ENCODE measurements at regions not wholly inside any gene's neighbourhood (a gene's known extent, or its start where the extent isn't known, plus 50 kb on each side); places are given as distances from the start of the nearest gene placed in this dataset.
A peak's percentile ranks its signal among the peaks of the same experiment; 100 is the strongest.

GRCh38 chr3:76040946-76041345 lies 255.6 kb upstream of the ZNF717 start:
- no peaks in the 10 kb centered on the region for H3K79me2 ChIP-seq (ENCODE audit: low read length)
- H3K27ac ChIP-seq (ENCODE audit: low read length): no peak overlapping the region
- no peak overlapping the region for H3K9ac ChIP-seq (ENCODE audit: low read length)
- TF ChIP-seq, protein P1, sequence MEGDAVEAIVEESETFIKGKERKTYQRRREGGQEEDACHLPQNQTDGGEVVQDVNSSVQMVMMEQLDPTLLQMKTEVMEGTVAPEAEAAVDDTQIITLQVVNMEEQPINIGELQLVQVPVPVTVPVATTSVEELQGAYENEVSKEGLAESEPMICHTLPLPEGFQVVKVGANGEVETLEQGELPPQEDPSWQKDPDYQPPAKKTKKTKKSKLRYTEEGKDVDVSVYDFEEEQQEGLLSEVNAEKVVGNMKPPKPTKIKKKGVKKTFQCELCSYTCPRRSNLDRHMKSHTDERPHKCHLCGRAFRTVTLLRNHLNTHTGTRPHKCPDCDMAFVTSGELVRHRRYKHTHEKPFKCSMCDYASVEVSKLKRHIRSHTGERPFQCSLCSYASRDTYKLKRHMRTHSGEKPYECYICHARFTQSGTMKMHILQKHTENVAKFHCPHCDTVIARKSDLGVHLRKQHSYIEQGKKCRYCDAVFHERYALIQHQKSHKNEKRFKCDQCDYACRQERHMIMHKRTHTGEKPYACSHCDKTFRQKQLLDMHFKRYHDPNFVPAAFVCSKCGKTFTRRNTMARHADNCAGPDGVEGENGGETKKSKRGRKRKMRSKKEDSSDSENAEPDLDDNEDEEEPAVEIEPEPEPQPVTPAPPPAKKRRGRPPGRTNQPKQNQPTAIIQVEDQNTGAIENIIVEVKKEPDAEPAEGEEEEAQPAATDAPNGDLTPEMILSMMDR (IDR thresholded peaks at IDR 0.05; ENCODE audit: low read depth, low read length): no peak
- TF ChIP-seq EZH2phosphoT487 (IDR thresholded peaks at IDR 0.05; ENCODE audit: low read depth): no peak
- no peak overlapping the region for H2AFZ ChIP-seq (ENCODE audit: low read depth, low read length)
- H3K4me2 ChIP-seq (ENCODE audit: low read length): no peak overlapping the region
- H3K4me1 ChIP-seq (ENCODE audit: low read length): peaks cover 35% of the 10 kb centered on the region
- no peaks in the 10 kb centered on the region for H4K20me1 ChIP-seq (ENCODE audit: insufficient read depth, low read length)
- H3K4me3 ChIP-seq (ENCODE audit: low read length): no peak overlapping the region
- peaks cover 16% of the 10 kb centered on the region for H3K36me3 ChIP-seq (replicated peaks; ENCODE audit: low read depth, low read length)
- H3K27me3 ChIP-seq (ENCODE audit: low read depth, low read length): no peaks in the 10 kb centered on the region
- peaks cover 7% of the 10 kb centered on the region for H3K9me3 ChIP-seq (ENCODE audit: insufficient read depth, low read length)

GRCh38 chr3:76043746-76044145 lies 258.4 kb upstream of the ZNF717 start:
- H3K79me2 ChIP-seq (ENCODE audit: low read length): no peaks in the 10 kb centered on the region
- H3K4me2 ChIP-seq (ENCODE audit: low read length): no peak overlapping the region
- peaks cover 4% of the 10 kb centered on the region for H3K9me3 ChIP-seq (ENCODE audit: insufficient read depth, low read length)
- no peak overlapping the region for H3K9ac ChIP-seq (ENCODE audit: low read length)
- no peak for TF ChIP-seq EZH2phosphoT487 (IDR thresholded peaks at IDR 0.05; ENCODE audit: low read depth)
- TF ChIP-seq, protein P1 (IDR thresholded peaks at IDR 0.05; ENCODE audit: low read depth, low read length): no peak
- no peak overlapping the region for H2AFZ ChIP-seq (ENCODE audit: low read depth, low read length)
- H3K36me3 ChIP-seq (replicated peaks; ENCODE audit: low read depth, low read length): peaks cover 12% of the 10 kb centered on the region
- H4K20me1 ChIP-seq (ENCODE audit: insufficient read depth, low read length): no peaks in the 10 kb centered on the region
- no peaks in the 10 kb centered on the region for H3K27me3 ChIP-seq (ENCODE audit: low read depth, low read length)
- no peak overlapping the region for H3K27ac ChIP-seq (ENCODE audit: low read length)
- H3K4me3 ChIP-seq (ENCODE audit: low read length): no peak overlapping the region
- H3K4me1 ChIP-seq (ENCODE audit: low read length): peaks cover 20% of the 10 kb centered on the region

DNA sequence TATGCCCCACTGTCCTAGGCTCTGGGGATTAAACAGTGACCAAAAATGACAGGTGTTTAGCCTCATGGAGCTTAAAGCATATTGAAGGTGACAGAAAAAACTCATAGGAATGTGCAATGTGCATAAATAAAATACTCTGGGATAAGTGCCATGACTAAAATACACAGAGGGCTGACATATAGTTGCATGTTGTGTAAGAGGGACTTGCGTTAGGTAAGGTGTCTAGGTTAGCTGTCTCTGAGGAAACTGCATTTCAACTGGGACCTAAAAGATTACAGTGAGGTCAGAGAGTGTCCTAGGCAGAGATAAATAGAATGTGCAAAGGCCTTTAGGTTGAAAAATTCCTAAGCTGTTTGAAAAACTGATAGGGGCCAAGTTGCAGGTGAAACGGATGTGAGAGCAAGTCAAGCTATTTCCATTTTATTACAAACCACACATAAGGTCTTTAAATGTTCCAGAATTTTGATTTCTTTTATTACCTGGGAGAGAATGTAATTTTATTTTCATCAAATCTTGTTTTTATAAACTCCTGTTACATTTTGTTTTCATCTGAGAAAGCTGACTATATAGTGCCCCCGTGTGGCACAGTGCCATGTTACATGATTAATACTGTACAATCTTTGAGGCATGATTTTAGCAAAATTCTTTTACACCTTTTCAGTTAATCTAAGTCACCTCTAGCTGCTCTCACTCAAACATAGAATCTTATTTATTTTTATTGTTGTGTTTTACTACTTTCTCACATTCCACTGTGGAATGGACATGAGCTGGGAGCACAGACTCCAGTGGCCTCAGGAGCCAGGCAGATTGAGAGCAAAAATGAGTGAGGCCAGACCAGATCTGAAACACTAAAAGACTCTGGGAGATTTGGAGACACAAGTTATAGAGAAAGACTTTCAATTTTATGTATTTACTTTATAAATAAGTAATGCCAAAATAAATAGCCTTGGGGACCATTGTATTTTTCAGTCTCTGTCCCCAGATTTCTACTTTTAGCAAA lies 259.6 kb upstream of the ZNF717 start:
- Histone ChIP-seq H4K20me1 (ENCODE audit: insufficient read depth, low read length) (no peaks in the 10 kb centered on the region), H3K79me2 (ENCODE audit: low read length) (no peaks in the 10 kb centered on the region), H2AFZ (ENCODE audit: low read depth, low read length) (0 out of 2 replicates have a peak overlapping the region, but pooled peaks have one; percentile 0), H3K36me3 (replicated peaks; ENCODE audit: low read depth, low read length) (peaks cover 3% of the 10 kb centered on the region), H3K4me1 (ENCODE audit: low read length) (peaks cover 17% of the 10 kb centered on the region), H3K27me3 (ENCODE audit: low read depth, low read length) (no peaks in the 10 kb centered on the region), H3K4me2 (ENCODE audit: low read length) (no peak overlapping the region), H3K9ac (ENCODE audit: low read length) (no peak overlapping the region), H3K4me3 (ENCODE audit: low read length) (no peak overlapping the region), H3K27ac (ENCODE audit: low read length) (no peak overlapping the region), H3K9me3 (ENCODE audit: insufficient read depth, low read length) (no peaks in the 10 kb centered on the region)
- TF ChIP-seq, protein P1 (IDR thresholded peaks at IDR 0.05; ENCODE audit: low read depth, low read length): peak; percentile 91
- no peak for TF ChIP-seq EZH2phosphoT487 (IDR thresholded peaks at IDR 0.05; ENCODE audit: low read depth)

GRCh38 chr3:76047368-76047767 lies 262.0 kb upstream of the ZNF717 start:
- H3K9me3 ChIP-seq (ENCODE audit: insufficient read depth, low read length): no peaks in the 10 kb centered on the region
- TF ChIP-seq EZH2phosphoT487 (IDR thresholded peaks at IDR 0.05; ENCODE audit: low read depth): no peak
- TF ChIP-seq, protein P1 (IDR thresholded peaks at IDR 0.05; ENCODE audit: low read depth, low read length): no peak
- H3K9ac ChIP-seq (ENCODE audit: low read length): no peak overlapping the region
- no peak overlapping the region for H3K27ac ChIP-seq (ENCODE audit: low read length)
- no peaks in the 10 kb centered on the region for H3K27me3 ChIP-seq (ENCODE audit: low read depth, low read length)
- no peak overlapping the region for H3K4me3 ChIP-seq (ENCODE audit: low read length)
- H3K4me1 ChIP-seq (ENCODE audit: low read length): peaks cover 10% of the 10 kb centered on the region
- H3K36me3 ChIP-seq (replicated peaks; ENCODE audit: low read depth, low read length): no peaks in the 10 kb centered on the region
- no peak overlapping the region for H2AFZ ChIP-seq (ENCODE audit: low read depth, low read length)
- H3K79me2 ChIP-seq (ENCODE audit: low read length): no peaks in the 10 kb centered on the region
- H4K20me1 ChIP-seq (ENCODE audit: insufficient read depth, low read length): no peaks in the 10 kb centered on the region
- H3K4me2 ChIP-seq (ENCODE audit: low read length): no peak overlapping the region

All from OCI-LY3 (cell line).